ENCODE measurements at regions not wholly inside any gene's neighbourhood (a gene's known extent, or its start where the extent isn't known, plus 50 kb on each side); places are given as distances from the start of the nearest gene placed in this dataset.

DNA sequence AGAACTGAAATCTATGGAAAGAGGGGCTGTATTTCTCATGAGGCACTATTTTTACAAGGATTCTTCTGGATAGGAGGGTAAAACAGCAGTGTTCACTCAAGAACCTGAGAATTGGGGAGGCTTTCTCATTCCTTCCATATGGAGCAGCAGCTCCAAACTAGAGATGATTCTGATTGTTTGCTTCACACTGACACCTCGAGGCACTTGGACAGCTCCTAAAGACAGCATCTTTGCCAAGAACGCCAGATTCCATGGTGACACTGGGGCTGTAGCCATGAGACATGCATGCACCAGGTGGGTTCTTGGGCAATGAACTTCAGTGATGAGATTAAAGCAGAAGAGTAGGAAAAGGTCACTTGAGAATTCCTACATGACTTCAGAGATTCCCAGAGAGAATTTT lies 361.5 kb upstream of the HTR2A start (continued):
- TF ChIP-seq, protein P1, sequence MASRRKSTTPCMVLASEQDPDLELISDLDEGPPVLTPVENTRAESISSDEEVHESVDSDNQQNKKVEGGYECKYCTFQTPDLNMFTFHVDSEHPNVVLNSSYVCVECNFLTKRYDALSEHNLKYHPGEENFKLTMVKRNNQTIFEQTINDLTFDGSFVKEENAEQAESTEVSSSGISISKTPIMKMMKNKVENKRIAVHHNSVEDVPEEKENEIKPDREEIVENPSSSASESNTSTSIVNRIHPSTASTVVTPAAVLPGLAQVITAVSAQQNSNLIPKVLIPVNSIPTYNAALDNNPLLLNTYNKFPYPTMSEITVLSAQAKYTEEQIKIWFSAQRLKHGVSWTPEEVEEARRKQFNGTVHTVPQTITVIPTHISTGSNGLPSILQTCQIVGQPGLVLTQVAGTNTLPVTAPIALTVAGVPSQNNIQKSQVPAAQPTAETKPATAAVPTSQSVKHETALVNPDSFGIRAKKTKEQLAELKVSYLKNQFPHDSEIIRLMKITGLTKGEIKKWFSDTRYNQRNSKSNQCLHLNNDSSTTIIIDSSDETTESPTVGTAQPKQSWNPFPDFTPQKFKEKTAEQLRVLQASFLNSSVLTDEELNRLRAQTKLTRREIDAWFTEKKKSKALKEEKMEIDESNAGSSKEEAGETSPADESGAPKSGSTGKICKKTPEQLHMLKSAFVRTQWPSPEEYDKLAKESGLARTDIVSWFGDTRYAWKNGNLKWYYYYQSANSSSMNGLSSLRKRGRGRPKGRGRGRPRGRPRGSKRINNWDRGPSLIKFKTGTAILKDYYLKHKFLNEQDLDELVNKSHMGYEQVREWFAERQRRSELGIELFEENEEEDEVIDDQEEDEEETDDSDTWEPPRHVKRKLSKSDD (CRISPR knock-in tag; IDR thresholded peaks at IDR 0.05; ENCODE audit: low read depth): no peak
- no peak for TF ChIP-seq MIER3 (CRISPR knock-in tag; IDR thresholded peaks at IDR 0.05; ENCODE audit: borderline replicate concordance)

DNA sequence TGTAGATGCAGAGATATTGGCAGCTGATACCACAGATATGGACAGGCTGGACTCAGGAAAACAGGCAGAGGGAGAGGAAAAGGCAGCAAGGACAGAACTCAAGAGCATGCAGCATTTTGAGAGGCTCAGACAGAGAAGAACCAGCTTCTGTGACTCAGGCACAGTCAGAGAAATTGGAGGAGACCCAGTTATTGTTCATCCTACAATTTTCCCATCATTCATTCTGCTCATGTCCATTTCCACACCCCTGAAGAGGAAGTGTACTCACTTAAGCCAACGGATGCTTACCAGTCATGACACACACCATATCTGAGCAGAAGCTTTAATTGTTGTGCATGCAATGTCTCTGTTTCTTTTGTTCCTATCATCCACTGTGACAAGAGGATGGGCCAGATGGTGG lies 359.8 kb upstream of the HTR2A start:
- 0% methylated on average over 1 of the region's 1 CpG for WGBS (ENCODE audit: low lambda C conversion rate)
- CTCF ChIA-PET (ENCODE audit: low intra/inter-chr PET ratio, low total read pairs): no interaction called here
- no peak overlapping the region for H3K9ac ChIP-seq (ENCODE audit: insufficient read depth, low read depth, low read length)
- no peak for ATAC-seq
- H3K79me2 ChIP-seq (ENCODE audit: insufficient read depth, low read length): no peaks in the 10 kb centered on the region
- no peak for FAIRE-seq
- POLR2A ChIA-PET: no interaction called here
- H2AFZ ChIP-seq (ENCODE audit: low read length): no peak overlapping the region
- H3K4me2 ChIP-seq (ENCODE audit: low read depth, low read length): no peak overlapping the region
- H3K4me1 ChIP-seq (ENCODE audit: insufficient read depth, low read length): no peaks in the 10 kb centered on the region
- H4K20me1 ChIP-seq (ENCODE audit: insufficient read depth, low read length): no peaks in the 10 kb centered on the region
- no peak overlapping the region for H3K27ac ChIP-seq (ENCODE audit: extremely low read length, insufficient read depth, low read length)
- H3K4me3 ChIP-seq (replicated peaks in 1 of 3; ENCODE audit: insufficient read depth in 1 of 3, low read depth in 2 of 3, low read length in 3 of 3): no peak overlapping the region
- no peaks in the 10 kb centered on the region for H3K36me3 ChIP-seq (replicated peaks in 1 of 2; ENCODE audit: control insufficient read depth in 1 of 2, insufficient read depth in 2 of 2, low read length in 2 of 2)
- no peaks in the 10 kb centered on the region for H3K9me3 ChIP-seq (ENCODE audit: low read length)
- TF ChIP-seq ZBTB7B (CRISPR knock-in tag; IDR thresholded peaks at IDR 0.05): no peak
- no peak for TF ChIP-seq CENPT (CRISPR knock-in tag; IDR thresholded peaks at IDR 0.05; ENCODE audit: low read depth)
- TF ChIP-seq ZNF552 (CRISPR knock-in tag; IDR thresholded peaks at IDR 0.05; ENCODE audit: borderline replicate concordance): no peak
- TF ChIP-seq TBX3 (IDR thresholded peaks at IDR 0.05; ENCODE audit: borderline replicate concordance): no peak
- no peak for TF ChIP-seq RFX1 (IDR thresholded peaks at IDR 0.05)
- TF ChIP-seq, protein P2, sequence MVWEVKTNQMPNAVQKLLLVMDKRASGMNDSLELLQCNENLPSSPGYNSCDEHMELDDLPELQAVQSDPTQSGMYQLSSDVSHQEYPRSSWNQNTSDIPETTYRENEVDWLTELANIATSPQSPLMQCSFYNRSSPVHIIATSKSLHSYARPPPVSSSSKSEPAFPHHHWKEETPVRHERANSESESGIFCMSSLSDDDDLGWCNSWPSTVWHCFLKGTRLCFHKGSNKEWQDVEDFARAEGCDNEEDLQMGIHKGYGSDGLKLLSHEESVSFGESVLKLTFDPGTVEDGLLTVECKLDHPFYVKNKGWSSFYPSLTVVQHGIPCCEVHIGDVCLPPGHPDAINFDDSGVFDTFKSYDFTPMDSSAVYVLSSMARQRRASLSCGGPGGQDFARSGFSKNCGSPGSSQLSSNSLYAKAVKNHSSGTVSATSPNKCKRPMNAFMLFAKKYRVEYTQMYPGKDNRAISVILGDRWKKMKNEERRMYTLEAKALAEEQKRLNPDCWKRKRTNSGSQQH (CRISPR knock-in tag; IDR thresholded peaks at IDR 0.05; ENCODE audit: low read depth): no peak
- TF ChIP-seq RNF2 (conservative IDR thresholded peaks at IDR 0.05; ENCODE audit: low read depth): no peak
- no peak for TF ChIP-seq GABPB1 (CRISPR knock-in tag; IDR thresholded peaks at IDR 0.05)
- TF ChIP-seq, protein P3, sequence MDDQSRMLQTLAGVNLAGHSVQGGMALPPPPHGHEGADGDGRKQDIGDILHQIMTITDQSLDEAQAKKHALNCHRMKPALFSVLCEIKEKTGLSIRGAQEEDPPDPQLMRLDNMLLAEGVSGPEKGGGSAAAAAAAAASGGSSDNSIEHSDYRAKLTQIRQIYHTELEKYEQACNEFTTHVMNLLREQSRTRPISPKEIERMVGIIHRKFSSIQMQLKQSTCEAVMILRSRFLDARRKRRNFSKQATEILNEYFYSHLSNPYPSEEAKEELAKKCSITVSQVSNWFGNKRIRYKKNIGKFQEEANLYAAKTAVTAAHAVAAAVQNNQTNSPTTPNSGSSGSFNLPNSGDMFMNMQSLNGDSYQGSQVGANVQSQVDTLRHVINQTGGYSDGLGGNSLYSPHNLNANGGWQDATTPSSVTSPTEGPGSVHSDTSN (CRISPR knock-in tag; IDR thresholded peaks at IDR 0.05; ENCODE audit: borderline replicate concordance): no peak
- TF ChIP-seq, protein P4, sequence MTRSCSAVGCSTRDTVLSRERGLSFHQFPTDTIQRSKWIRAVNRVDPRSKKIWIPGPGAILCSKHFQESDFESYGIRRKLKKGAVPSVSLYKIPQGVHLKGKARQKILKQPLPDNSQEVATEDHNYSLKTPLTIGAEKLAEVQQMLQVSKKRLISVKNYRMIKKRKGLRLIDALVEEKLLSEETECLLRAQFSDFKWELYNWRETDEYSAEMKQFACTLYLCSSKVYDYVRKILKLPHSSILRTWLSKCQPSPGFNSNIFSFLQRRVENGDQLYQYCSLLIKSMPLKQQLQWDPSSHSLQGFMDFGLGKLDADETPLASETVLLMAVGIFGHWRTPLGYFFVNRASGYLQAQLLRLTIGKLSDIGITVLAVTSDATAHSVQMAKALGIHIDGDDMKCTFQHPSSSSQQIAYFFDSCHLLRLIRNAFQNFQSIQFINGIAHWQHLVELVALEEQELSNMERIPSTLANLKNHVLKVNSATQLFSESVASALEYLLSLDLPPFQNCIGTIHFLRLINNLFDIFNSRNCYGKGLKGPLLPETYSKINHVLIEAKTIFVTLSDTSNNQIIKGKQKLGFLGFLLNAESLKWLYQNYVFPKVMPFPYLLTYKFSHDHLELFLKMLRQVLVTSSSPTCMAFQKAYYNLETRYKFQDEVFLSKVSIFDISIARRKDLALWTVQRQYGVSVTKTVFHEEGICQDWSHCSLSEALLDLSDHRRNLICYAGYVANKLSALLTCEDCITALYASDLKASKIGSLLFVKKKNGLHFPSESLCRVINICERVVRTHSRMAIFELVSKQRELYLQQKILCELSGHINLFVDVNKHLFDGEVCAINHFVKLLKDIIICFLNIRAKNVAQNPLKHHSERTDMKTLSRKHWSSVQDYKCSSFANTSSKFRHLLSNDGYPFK (CRISPR knock-in tag; IDR thresholded peaks at IDR 0.05; ENCODE audit: borderline replicate concordance): no peak
- no peak for TF ChIP-seq SP1 (IDR thresholded peaks at IDR 0.05)
- TF ChIP-seq SP1 (CRISPR knock-in tag; IDR thresholded peaks at IDR 0.05): no peak
- TF ChIP-seq ESRRA (CRISPR knock-in tag; IDR thresholded peaks at IDR 0.05; ENCODE audit: low read depth): no peak
- no peak for TF ChIP-seq IKZF1 (IDR thresholded peaks at IDR 0.05)
- TF ChIP-seq ZNF230 (CRISPR knock-in tag; IDR thresholded peaks at IDR 0.05): no peak
- TF ChIP-seq HDAC2 (CRISPR knock-in tag; IDR thresholded peaks at IDR 0.05): no peak
- no peaks in the 10 kb centered on the region; a peak in 1 of 5 replicates for H3K27me3 ChIP-seq (ENCODE audit: control insufficient read depth in 1 of 2, insufficient read depth in 2 of 2, low read length in 2 of 2)
- in situ Hi-C loops (cut with HindIII; ENCODE audit: extremely low pct_ligation_motif_present, low pct_unique_long_range_greater_than_20kb): no loop called here
- no TSS peak for BruUV-seq (replicated peaks)
- intact Hi-C loops (cut with micrococcal nuclease; ENCODE audit: unreplicated experiment): no loop called here
- no peak for DNase-seq (ENCODE audit: low spot score)

Data from HepG2 (cell line).